MCF 10A (cell line): ENCODE measurements at regions not wholly inside any gene's neighbourhood (a gene's known extent, or its start where the extent isn't known, plus 50 kb on each side); places are given as distances from the start of the nearest gene placed in this dataset.
"Not testable (repeated sequence)": the region's sequence is repeated elsewhere in the genome, so short reads cannot be mapped to it uniquely, and the experiment has no call there.

Experiments
- BruUV-seq: library from RNA; stranded (reverse); fragments of 400-500 nt; replicated peaks from 2 replicates; lab custom pipeline; 2021; lab: Mats Ljungman, UMichigan
- CTCF ChIA-PET: fragments of 300-600 bp; sonication (Branson Sonifier 250); formaldehyde crosslinking; extraction: SDS; loops from one replicate; lab custom pipeline; 2021; ENCODE audit warnings: antibody characterized with exemption, inconsistent platforms; lab: Yijun Ruan, JAX
- POLR2A ChIA-PET: fragments of 300-600, 350-650 bp; sonication (Branson Sonifier 250); formaldehyde crosslinking; extraction: SDS; loops from one replicate; lab custom pipeline; 2020; ENCODE audit warnings: antibody characterized with exemption, inconsistent platforms; lab: Yijun Ruan, JAX
- DNase-seq: peaks from one replicate; pipeline ENCODE4 v3.0.0-alpha.2; 2018; ENCODE audit not compliant: unreplicated experiment
- H3K27ac Mint-ChIP-seq: one replicate; pipeline ENCODE4 v1.8.0; 2022; ENCODE audit warnings: mild to moderate bottlenecking, low read depth, mixed read lengths; ENCODE audit not compliant: unreplicated experiment
- H3K27me3 Mint-ChIP-seq: one replicate; pipeline ENCODE4 v1.8.0; 2022; ENCODE audit warnings: mixed read lengths; ENCODE audit not compliant: insufficient read depth, unreplicated experiment
- H3K36me3 Mint-ChIP-seq: one replicate; pipeline ENCODE4 v1.8.0; 2022; ENCODE audit warnings: mild to moderate bottlenecking, moderate library complexity, mixed read lengths; ENCODE audit not compliant: insufficient read depth, unreplicated experiment
- H3K4me1 Mint-ChIP-seq: one replicate; pipeline ENCODE4 v1.8.0; 2022; ENCODE audit warnings: mixed read lengths; ENCODE audit not compliant: insufficient read depth, unreplicated experiment
- H3K4me3 Mint-ChIP-seq: one replicate; pipeline ENCODE4 v1.8.0; 2022; ENCODE audit warnings: mild to moderate bottlenecking, moderate library complexity, mixed read lengths; ENCODE audit not compliant: unreplicated experiment
- H3K9me3 Mint-ChIP-seq: one replicate; pipeline ENCODE4 v1.8.0; 2022; ENCODE audit warnings: mixed read lengths; ENCODE audit not compliant: unreplicated experiment
- CTCF ChIP-seq: fragments of 200-600 bp; IDR thresholded peaks from one replicate; pipeline ENCODE4 v1.8.0; 2022; ENCODE audit warnings: antibody characterized with exemption, mild to moderate bottlenecking; ENCODE audit not compliant: unreplicated experiment
- intact Hi-C: fragments of 100-400 bp; cut with micrococcal nuclease; formaldehyde crosslinking; loops from 2 replicates; pipeline ENCODE4 v1.14.1; 2022

GRCh38 chr14:105684597-105684996, 158.2 kb downstream of the TMEM121 start:
- peaks cover 32% of the 10 kb centered on the region for H3K9me3 Mint-ChIP-seq
- H3K36me3 Mint-ChIP-seq, intact Hi-C loops, CTCF ChIA-PET, H3K27ac Mint-ChIP-seq, POLR2A ChIA-PET, H3K4me3 Mint-ChIP-seq, DNase-seq, BruUV-seq, H3K27me3 Mint-ChIP-seq, H3K4me1 Mint-ChIP-seq: not testable (repeated sequence)

GRCh38 chr14:105685003-105685402, 158.6 kb downstream of the TMEM121 start:
- ChIA-PET POLR2A (no interaction called here), CTCF (no interaction called here)
- Mint-ChIP-seq H3K27me3 (no peaks in the 10 kb centered on the region), H3K27ac (no peak overlapping the region), H3K36me3 (no peaks in the 10 kb centered on the region), H3K9me3 (peaks cover 36% of the 10 kb centered on the region), H3K4me3 (no peak overlapping the region), H3K4me1 (no peaks in the 10 kb centered on the region)
- TF ChIP-seq CTCF, result no peak
- intact Hi-C loops, result no loop called here
- BruUV-seq, result no TSS peak
- DNase-seq, result no peak

GRCh38 chr14:105685605-105686004, 159.2 kb downstream of the TMEM121 start:
- H3K36me3 Mint-ChIP-seq, H3K27me3 Mint-ChIP-seq, DNase-seq, H3K4me3 Mint-ChIP-seq, H3K4me1 Mint-ChIP-seq, BruUV-seq, CTCF ChIA-PET, H3K27ac Mint-ChIP-seq, intact Hi-C loops, POLR2A ChIA-PET: not testable (repeated sequence)
- H3K9me3 Mint-ChIP-seq, result peaks cover 42% of the 10 kb centered on the region

GRCh38 chr14:105686050-105686449, 159.7 kb downstream of the TMEM121 start:
- DNase-seq, POLR2A ChIA-PET, H3K27me3 Mint-ChIP-seq, H3K27ac Mint-ChIP-seq, intact Hi-C loops, H3K4me3 Mint-ChIP-seq, H3K36me3 Mint-ChIP-seq, BruUV-seq, CTCF ChIA-PET, H3K4me1 Mint-ChIP-seq: not testable (repeated sequence)
- H3K9me3 Mint-ChIP-seq, result peaks cover 46% of the 10 kb centered on the region

GRCh38 chr14:105686462-105687170, 160.2 kb downstream of the TMEM121 start:
- intact Hi-C loops, BruUV-seq, POLR2A ChIA-PET, H3K36me3 Mint-ChIP-seq, H3K4me3 Mint-ChIP-seq, H3K27ac Mint-ChIP-seq, CTCF ChIA-PET, H3K27me3 Mint-ChIP-seq, DNase-seq, H3K4me1 Mint-ChIP-seq: not testable (repeated sequence)
- H3K9me3 Mint-ChIP-seq, result peaks cover 49% of the 10 kb centered on the region

- intact Hi-C loops, CTCF ChIA-PET, DNase-seq, POLR2A ChIA-PET, H3K36me3 Mint-ChIP-seq, H3K27me3 Mint-ChIP-seq, H3K4me3 Mint-ChIP-seq, BruUV-seq, H3K4me1 Mint-ChIP-seq, H3K27ac Mint-ChIP-seq: not testable (repeated sequence)
- H3K9me3 Mint-ChIP-seq, result peaks cover 49% of the 10 kb centered on the region
These were observed 161.0 kb downstream of the TMEM121 start for GRCh38 chr14:105687171-105688022.

- intact Hi-C loops, result not testable (repeated sequence)
These were observed 161.6 kb downstream of the TMEM121 start for GRCh38 chr14:105688023-105688351.

GRCh38 chr14:105688664-105689221, 162.4 kb downstream of the TMEM121 start:
- CTCF ChIA-PET, H3K4me1 Mint-ChIP-seq, BruUV-seq, H3K27me3 Mint-ChIP-seq, H3K36me3 Mint-ChIP-seq, POLR2A ChIA-PET, DNase-seq, H3K27ac Mint-ChIP-seq, intact Hi-C loops, H3K4me3 Mint-ChIP-seq: not testable (repeated sequence)
- H3K9me3 Mint-ChIP-seq, result peaks cover 52% of the 10 kb centered on the region

More at GRCh38 chr14:105688023-105688351, 161.6 kb downstream of the TMEM121 start:
- H3K27ac Mint-ChIP-seq, POLR2A ChIA-PET, DNase-seq, H3K4me3 Mint-ChIP-seq, BruUV-seq, CTCF ChIA-PET, H3K36me3 Mint-ChIP-seq, H3K4me1 Mint-ChIP-seq, H3K27me3 Mint-ChIP-seq: not testable (repeated sequence)
- peaks cover 49% of the 10 kb centered on the region for H3K9me3 Mint-ChIP-seq
